Esophagus muscularis mucosa (tissue), 4 donors: ENCODE measurements at regions not wholly inside any gene's neighbourhood (a gene's known extent, or its start where the extent isn't known, plus 50 kb on each side); places are given as distances from the start of the nearest gene placed in this dataset.
A peak's percentile ranks its signal among the peaks of the same experiment; 100 is the strongest.

Experiments used
- DNase-seq: peaks from one replicate; pipeline ENCODE4 v3.0.0-alpha.2; 2017; ENCODE audit errors: extremely low spot score
- H3K27ac ChIP-seq, 4 donors: fragments of 200-600 bp; sonication (generic); replicated peaks in 1 of 4; 1 replicate in 3 of 4; 2 replicates in 1 of 4; pipeline ENCODE4 v1.5.1; 2016 to 2019; ENCODE audit warnings: mild to moderate bottlenecking in 1 of 4
- H3K27me3 ChIP-seq, 4 donors: fragments of 200-600 bp; sonication (generic); one replicate each; pipeline versions ENCODE4 v1.5.1 to v1.6.0; 2016 to 2019
- H3K36me3 ChIP-seq, 4 donors: fragments of 200-600 bp; sonication (generic); one replicate each; pipeline ENCODE4 v1.5.1; 2016 to 2019
- H3K4me1 ChIP-seq, 4 donors: fragments of 200-600 bp; sonication (generic); one replicate each; pipeline ENCODE4 v1.5.1; 2016 to 2019
- H3K4me3 ChIP-seq, 4 donors: fragments of 200-600 bp; sonication (generic); 1 replicate in 2 of 4; 2 replicates in 2 of 4; pipeline ENCODE4 v1.5.1; 2016 to 2019; ENCODE audit warnings: mild to moderate bottlenecking in 4 of 4, moderate library complexity in 1 of 4
- H3K9me3 ChIP-seq, 4 donors: fragments of 200-600 bp; sonication (generic); 1 replicate in 3 of 4; 2 replicates in 1 of 4; pipeline ENCODE4 v1.5.1; 2016 to 2019
- CTCF ChIP-seq, 3 experiments: fragments of 200-600 bp in 2 of 3; fragments of 450-650 bp in 1 of 3; sonication (generic) in 2 of 3; IDR thresholded peaks; one replicate each; pipeline ENCODE4 v1.5.1; 2017 to 2019; ENCODE audit warnings: antibody characterized with exemption in 3 of 3, mild to moderate bottlenecking in 2 of 3, moderate library complexity in 1 of 3
- EP300 ChIP-seq: sonication (generic); formaldehyde crosslinking; IDR thresholded peaks from one replicate; pipeline ENCODE4 v1.6.1; 2017; ENCODE audit warnings: antibody characterized with exemption
- POLR2A ChIP-seq: fragments of 450-650 bp; IDR thresholded peaks from one replicate; pipeline ENCODE4 v1.6.1; 2017; ENCODE audit warnings: antibody characterized with exemption, moderate library complexity, mild to moderate bottlenecking, low read depth
- POLR2AphosphoS5 ChIP-seq, 2 donors: sonication (generic); formaldehyde crosslinking; IDR thresholded peaks; one replicate each; pipeline ENCODE4 v1.6.1; 2017; ENCODE audit warnings: antibody characterized with exemption in 2 of 2
- WGBS: methylation state at CpG from one replicate; pipeline ENCODE4 v1.1.5; 2018; 5-methylcytosine and 5-hydroxymethylcytosine counted together
- intact Hi-C: fragments of 100-400 bp; cut with DNase I; formaldehyde crosslinking; loops from one replicate; pipeline ENCODE4 v1.15.1; 2023

- intact Hi-C loops: no loop called here
- WGBS: 56% methylated on average over 2 of the region's 2 CpGs
- TF ChIP-seq POLR2AphosphoS5 (IDR thresholded peaks at IDR 0.05): no peak
- TF ChIP-seq EP300: no peak
- no peak for TF ChIP-seq POLR2A
- H3K27me3 ChIP-seq: peaks cover 0 to 4% (median 2%) of the 10 kb centered on the region in 4 donors
- no peak for DNase-seq
- no peaks in the 10 kb centered on the region for H3K36me3 ChIP-seq
- no peak overlapping the region for H3K27ac ChIP-seq
- H3K4me1 ChIP-seq: peaks cover 0 to 15% (median 4%) of the 10 kb centered on the region in 4 donors
- H3K4me3 ChIP-seq: no peak overlapping the region
- no peaks in the 10 kb centered on the region for H3K9me3 ChIP-seq
Measured at GRCh38 chr22:27080863-27081262, 423.5 kb downstream of the MIAT start.

- TF ChIP-seq POLR2A: no peak
- TF ChIP-seq EP300: no peak
- TF ChIP-seq POLR2AphosphoS5 (IDR thresholded peaks at IDR 0.05): no peak
- no peak for TF ChIP-seq CTCF (IDR thresholded peaks at IDR 0.05)
- Histone ChIP-seq H3K27ac (no peak overlapping the region), H3K4me3 (no peak overlapping the region), H3K27me3 (peaks cover 0 to 4% (median 0%) of the 10 kb centered on the region in 4 donors), H3K4me1 (peaks cover 0 to 15% (median 6%) of the 10 kb centered on the region in 4 donors), H3K36me3 (no peaks in the 10 kb centered on the region), H3K9me3 (peaks cover 0 to 9% (median 0%) of the 10 kb centered on the region in 4 donors)
- 85% methylated on average over 3 of the region's 4 CpGs for WGBS
- intact Hi-C loops: no loop called here
- DNase-seq: no peak
Measured at GRCh38 chr22:27083610-27084009, 426.2 kb downstream of the MIAT start.

- H3K36me3 ChIP-seq: no peaks in the 10 kb centered on the region
Measured at GRCh38 chr22:27084130-27084529, 426.7 kb downstream of the MIAT start.

GRCh38 chr22:27086080-27087044 lies 429.0 kb downstream of the MIAT start:
- peaks cover 0 to 15% (median 6%) of the 10 kb centered on the region in 4 donors for H3K4me1 ChIP-seq
- no peaks in the 10 kb centered on the region for H3K36me3 ChIP-seq
- H3K9me3 ChIP-seq: peaks cover 0 to 9% (median 0%) of the 10 kb centered on the region in 4 donors
- WGBS: 49% methylated on average over 9 of the region's 18 CpGs
- no peak overlapping the region for H3K27ac ChIP-seq
- DNase-seq: no peak
- H3K27me3 ChIP-seq: no peaks in the 10 kb centered on the region
- TF ChIP-seq EP300: no peak
- no peak for TF ChIP-seq POLR2A
- no peak for TF ChIP-seq CTCF (IDR thresholded peaks at IDR 0.05)
- no peak for TF ChIP-seq POLR2AphosphoS5 (IDR thresholded peaks at IDR 0.05)
- intact Hi-C loops: no loop called here
- H3K4me3 ChIP-seq: no peak overlapping the region

More at GRCh38 chr22:27084130-27084529, 426.7 kb downstream of the MIAT start:
- peaks cover 0 to 9% (median 0%) of the 10 kb centered on the region in 4 donors for H3K9me3 ChIP-seq
- H3K4me1 ChIP-seq: peaks cover 0 to 15% (median 6%) of the 10 kb centered on the region in 4 donors
- peak overlapping the region in 1 of 4 donors; percentile 21 for H3K27ac ChIP-seq
- WGBS: 84% methylated on average over 1 of the region's 1 CpG
- H3K27me3 ChIP-seq: peaks cover 0 to 4% (median 0%) of the 10 kb centered on the region in 4 donors
- intact Hi-C loops: no loop called here
- TF ChIP-seq POLR2AphosphoS5 (IDR thresholded peaks at IDR 0.05): no peak
- no peak for TF ChIP-seq CTCF (IDR thresholded peaks at IDR 0.05)
- no peak for TF ChIP-seq POLR2A
- TF ChIP-seq EP300: no peak
- DNase-seq: no peak
- no peak overlapping the region for H3K4me3 ChIP-seq

- H3K36me3 ChIP-seq: no peaks in the 10 kb centered on the region
- peaks cover 0 to 15% (median 6%) of the 10 kb centered on the region in 4 donors for H3K4me1 ChIP-seq
- no peak overlapping the region for H3K27ac ChIP-seq
- intact Hi-C loops: no loop called here
- no peak overlapping the region for H3K4me3 ChIP-seq
- H3K9me3 ChIP-seq: peaks cover 0 to 9% (median 0%) of the 10 kb centered on the region in 4 donors
- no peak for TF ChIP-seq CTCF (IDR thresholded peaks at IDR 0.05)
- no peak for TF ChIP-seq POLR2AphosphoS5 (IDR thresholded peaks at IDR 0.05)
- no peak for TF ChIP-seq EP300
- no peak for TF ChIP-seq POLR2A
- H3K27me3 ChIP-seq: no peaks in the 10 kb centered on the region
- 81% methylated on average over 4 of the region's 4 CpGs for WGBS
- DNase-seq: no peak
Measured at GRCh38 chr22:27087051-27087450, 429.7 kb downstream of the MIAT start.
